Anterior cingulate cortex (tissue), 58 donors: ENCODE measurements at regions not wholly inside any gene's neighbourhood (a gene's known extent, or its start where the extent isn't known, plus 50 kb on each side); places are given as distances from the start of the nearest gene placed in this dataset.

Experiments
- DNase-seq, 58 donors: peaks; one replicate each; lab custom pipeline; 2025; lab: John Stamatoyannopoulos, UW

DNA sequence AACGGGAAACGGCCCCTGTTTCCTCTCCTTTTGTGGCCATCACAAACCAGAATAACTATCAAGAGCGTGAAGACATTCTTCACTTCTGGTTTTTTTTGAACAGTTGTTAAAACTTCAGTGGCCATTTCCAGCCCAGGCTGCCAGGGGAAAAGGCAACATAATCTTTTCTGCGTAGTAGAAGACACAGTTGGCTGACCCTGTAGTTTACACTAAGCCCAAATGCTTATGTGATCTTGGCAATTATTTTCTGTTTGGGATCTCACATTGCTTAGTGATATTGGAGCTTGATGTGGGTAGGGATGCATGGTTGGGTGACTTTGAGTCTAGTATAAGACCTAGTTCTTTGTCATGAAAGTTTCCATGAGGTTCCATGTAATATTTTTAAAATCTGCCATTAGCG lies 449.4 kb upstream of the CDH4 start:
- DNase-seq = no peak

DNA sequence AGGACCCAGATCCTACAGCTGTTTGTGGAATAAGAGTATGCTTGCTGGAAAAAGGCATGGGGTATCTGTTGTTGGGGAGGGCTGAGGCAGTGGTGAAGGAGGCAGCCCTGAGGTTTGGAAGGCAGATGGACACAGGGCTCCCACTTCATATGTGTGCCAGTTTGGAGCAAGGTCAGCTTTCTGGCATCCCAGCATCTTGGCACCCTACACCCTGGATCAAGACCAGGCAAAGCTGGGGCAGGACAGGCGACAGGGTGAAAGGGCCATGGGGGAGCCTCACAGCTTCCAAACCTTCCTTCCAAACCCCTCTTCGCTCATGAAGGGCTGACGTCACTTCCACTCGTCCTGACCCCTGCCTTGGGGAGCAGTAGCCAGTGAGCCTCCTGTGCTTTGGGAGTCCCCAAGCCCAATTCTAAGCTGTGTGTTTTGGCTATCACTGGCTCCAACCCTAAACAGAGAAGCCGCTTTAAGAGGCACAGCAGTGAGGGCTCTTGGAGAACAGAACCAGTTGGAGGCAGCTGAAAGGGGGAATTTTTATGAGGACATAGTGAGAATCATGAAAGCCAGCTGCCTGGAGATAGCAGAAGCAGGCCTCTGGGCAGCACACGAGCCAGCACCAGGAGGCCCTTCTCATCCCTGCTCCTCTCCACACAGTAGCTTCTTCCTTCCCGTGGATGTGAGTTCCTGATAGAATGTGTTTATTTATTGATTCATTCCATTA lies 448.6 kb upstream of the CDH4 start:
- no peak for DNase-seq

DNA sequence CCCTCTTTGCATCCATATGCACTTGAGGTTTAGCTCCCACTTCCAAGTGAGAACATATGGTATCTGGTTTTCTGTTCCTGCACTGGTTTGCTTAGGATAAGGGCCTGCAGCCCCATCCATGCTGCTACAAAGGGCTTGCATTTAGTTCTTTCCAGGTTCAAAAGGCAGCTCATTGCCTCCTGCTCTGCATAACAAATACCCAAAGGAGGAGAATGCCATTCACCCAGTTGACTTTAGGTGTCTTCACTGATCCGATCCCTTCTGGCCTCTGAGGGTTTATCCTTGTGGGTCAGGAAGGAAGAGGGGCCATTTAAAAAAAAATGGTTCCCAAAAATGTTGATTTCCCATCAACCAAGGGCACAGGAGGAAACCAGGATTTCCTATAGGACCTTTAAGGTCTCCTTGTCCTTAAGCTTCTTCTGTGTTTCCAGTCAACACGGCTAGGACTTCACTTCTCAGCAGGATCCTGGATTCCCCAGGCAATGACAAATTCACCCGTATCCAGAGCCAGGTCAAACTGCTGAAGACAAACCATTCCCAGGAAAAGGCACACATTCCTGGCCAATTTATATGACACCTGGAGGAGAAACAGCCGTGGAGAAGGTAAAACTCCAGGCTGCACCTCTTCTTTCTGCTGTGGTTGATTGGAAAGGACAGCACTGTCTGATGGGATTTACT lies 447.7 kb upstream of the CDH4 start:
- no peak for DNase-seq

DNA sequence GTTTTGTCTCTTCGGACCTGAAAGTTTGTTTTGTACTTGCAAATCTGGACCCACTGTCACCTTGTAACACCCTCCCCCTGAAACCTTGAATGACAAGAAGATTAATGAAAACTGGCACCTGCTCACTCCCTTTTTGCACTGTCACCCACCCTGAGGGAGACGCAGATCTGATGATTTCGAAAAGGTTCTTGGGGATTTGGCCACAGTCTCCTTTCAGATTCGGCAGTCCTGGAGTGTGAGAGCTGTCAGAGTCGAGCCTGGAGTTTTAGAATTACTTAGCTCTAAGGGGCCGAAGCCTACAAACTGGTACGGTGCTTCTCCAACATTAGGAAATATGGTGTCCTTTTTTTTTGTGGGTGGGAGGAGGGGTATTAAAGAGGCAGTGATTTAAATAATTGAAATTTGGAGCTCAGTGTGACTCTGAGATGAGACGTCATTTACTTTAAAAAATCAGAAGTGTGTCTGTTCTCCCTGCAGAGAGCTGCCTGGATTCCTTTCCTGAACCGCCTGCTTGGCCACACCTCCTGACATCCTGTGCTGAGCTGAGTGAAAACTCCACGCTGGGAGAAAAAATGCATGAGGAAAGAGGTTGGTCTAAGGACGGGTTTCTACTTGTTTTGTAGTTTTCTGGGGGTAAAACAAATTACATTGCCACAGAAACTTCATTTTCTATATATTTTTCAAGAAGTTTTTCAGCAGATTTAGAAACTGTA lies 447.0 kb upstream of the CDH4 start:
- DNase-seq = no peak

DNA sequence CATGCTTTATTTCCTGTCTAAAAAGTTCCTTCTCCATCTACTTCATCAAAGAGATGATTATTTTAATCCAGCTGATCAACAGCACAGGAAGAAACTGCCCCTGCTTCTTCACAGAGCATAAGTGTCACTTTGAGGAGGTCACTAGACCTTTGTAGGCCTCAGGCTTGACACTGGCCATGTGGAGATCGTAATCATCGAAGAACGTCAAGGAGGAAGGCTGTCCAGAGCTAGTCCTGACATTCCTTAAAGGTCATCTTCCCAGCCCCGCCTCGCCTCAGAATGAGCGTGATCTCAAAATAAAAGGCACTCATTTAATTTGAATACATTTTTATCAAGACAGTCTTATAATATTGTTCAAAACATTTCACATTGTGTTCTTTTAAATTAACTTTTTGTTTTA lies 445.7 kb upstream of the CDH4 start:
- DNase-seq = no peak

DNA sequence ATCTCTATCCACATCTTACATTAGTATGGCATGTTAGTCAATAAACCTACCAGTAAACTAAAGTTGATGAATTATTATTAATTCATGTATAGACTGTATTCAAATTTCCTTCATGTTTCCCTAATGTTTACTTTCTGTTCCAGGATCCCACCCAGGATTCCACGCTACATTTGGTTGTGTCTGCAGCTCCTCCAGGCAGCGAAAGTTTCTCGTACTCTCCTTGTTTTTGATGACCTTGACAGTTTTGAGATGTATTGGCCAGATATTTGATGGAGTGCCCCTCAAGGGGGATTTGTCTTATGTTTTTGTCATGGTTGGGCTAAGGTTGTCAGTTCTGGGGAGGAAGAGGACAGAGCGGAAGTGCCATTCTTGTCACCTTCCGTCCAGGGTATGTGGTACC lies 445.2 kb upstream of the CDH4 start:
- no peak for DNase-seq

DNA sequence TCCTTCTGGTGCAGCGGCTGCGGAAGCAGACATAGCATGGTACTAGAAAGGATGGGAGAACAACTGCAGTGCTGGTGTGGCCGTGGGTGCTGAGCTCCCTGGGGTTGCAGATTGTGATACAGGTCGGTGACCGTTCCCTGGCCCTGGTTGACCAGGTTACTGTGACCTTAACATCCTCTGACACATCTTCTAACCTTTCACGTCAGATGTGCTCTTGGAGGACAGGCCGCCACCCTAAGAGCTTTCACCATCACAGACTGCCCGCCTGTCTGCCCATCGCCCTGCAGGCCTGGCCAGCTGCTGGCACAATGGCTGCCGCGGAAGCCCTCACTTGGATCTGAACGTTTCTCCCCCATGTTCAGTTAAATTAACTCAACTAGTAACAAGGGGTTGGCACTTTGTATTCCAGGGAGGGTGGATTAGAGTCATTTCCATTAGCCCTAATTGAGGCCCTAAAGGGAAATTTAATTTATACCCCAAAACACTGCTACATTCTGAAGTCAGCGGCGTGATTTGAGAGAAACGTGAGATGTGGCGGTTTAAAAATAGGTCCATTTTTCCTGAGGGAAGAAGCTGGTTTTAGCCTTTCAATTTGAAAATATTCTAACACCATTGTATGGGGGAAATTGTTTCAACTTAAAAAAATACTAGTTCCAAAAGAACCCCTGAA lies 443.9 kb upstream of the CDH4 start:
- DNase-seq = no peak

DNA sequence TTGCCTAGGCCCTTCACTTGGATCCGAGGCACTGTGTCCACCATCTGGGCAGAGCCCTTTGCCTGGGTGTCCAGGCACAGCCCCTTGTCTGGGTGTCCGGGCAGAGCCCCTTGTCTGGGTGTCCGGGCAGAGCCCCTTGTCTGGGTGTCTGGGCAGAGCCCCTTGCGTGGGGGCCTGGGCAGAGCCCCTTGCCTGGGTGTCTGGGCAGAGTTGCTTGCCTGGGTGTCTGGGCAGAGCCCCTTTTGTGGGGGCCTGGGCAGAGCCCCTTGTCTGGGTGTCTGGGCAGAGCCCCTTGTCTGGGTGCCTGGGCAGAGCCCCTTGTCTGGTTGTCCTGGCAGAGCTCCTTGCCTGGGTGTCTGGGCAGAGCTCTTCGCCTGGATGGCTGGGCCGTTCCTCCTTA lies 443.4 kb upstream of the CDH4 start:
- no peak for DNase-seq

DNA sequence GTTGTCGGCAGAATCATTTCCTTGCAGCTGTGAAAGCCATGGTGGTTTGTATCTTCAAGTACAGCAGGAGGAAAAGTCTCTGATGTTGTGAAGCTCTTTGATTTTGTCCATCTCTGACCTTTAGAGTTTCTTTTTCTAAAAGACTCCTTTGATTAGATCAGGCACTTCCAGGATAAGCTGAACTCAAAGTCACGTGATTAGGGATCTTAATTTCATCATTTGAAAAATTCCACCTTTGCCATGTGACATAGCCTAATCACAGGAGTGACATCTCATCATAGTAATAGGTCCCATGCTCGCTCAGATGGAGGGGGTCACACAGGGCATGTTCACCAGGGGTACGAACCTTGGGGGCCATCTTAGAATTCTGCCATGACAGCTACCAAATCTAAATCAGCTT lies 441.5 kb upstream of the CDH4 start:
- no peak for DNase-seq

DNA sequence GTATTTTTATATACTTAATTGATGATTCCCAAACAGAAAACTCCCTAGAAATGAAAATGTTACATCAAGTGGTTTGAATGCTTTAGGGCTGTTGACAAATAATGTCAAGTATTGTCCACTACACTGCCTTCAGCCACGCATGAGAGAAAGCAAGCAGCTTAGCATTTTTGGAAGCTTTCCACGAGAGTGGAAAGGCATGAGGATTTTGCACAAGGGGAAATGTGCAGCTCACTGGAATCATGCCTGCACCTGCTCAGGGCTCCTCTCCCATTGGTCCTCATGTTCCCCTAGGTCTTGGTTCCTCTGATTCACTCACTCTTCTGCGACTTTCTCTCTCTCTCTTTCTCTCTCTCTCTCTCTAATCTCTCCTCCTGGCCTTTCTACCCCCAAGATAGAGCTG lies 439.5 kb upstream of the CDH4 start:
- DNase-seq = no peak

DNA sequence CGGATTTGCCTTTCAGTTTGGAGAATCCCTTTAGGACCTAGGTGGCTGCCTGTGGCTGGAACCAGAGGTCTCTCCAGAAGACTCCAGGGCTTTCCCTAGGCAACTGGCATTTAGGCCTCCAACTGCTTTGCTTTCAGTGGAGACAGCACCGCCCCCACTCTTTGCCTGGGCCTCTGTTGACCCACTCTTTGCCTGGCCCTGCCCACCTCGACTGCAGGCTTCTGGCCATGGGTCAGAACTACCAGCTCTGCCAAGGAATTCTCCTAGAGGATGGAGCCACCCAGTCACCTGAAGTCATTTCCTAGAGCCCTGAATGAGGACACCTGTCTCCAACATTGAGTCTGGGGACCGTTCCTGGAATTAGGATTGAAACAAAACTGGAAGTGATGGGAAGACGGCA lies 439.0 kb upstream of the CDH4 start:
- no peak for DNase-seq

DNA sequence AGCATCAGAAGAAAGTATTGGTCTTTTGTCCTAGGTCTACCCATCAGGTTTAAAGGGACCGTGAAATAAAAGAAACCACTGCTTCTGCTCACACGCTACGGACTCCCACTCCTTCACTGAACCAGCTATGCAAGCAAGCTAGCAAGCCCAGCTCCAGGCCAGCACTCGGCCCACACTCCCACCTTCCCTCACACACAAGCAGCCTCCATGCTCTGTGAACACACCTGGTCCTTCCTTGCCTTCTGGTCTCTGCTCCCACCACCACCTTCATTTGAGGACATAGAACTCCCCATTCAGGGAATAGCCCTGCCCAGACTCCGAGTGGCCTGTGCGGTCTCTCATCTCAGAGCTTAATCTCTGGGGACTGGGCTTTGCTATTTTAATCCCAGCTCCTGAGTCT lies 436.4 kb upstream of the CDH4 start:
- DNase-seq = no peak

DNA sequence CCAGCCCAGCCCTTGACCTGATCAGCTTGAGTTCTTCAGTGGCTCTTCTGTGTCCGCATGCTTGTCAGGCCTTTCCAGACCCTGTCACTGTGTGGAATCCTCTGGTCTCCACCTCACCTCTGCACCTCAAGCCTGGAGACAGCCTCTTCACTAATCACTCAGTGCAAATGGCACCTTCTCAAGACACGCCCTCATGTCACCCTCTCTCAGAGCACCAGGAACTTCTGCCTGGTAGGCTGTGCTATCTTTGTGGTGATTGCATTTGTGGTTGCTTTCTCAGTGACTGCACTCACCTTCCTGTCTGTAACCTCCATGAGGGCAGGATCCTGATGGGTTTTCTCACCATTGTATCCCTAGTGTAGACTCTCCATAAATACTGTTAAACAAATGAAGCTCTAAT lies 435.2 kb upstream of the CDH4 start:
- DNase-seq = no peak

DNA sequence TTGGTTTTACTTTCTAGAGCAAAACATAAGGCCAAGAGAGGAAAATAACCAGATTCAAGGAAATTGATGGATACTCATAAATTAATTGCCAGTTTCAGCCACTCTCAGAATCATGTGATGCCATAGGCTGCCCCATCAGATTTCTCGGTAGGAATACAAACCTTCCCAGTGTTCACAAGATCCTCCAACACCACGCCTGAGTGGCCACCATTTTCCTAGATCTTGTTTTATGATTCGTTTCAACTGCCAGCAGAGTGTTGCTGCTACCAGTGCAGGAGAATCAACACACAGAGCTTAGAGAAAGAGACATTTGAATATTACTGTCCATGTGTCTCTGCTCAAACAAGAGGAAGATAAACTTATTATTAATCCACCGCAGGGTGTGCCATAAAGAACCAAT lies 434.2 kb upstream of the CDH4 start:
- no peak for DNase-seq

DNA sequence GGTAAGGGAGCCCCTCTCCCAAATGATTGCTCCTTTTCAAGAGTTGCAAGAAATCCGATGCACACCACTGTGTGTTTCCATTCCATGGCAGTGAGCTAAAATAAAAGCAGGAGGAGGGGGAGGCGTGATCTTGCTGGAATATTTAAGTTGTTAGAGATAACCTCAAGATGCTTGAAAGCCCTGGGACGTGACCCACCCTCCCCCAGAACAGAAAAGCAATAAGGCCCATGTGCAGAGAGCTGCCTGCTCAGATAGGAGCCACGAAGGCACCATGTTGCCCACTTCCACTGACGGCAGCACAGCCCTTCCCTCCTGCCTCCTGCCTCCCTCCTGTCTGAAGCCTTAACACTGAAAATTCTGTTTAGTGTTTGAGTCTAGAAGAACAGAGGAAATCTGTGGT lies 432.6 kb upstream of the CDH4 start:
- DNase-seq = no peak

DNA sequence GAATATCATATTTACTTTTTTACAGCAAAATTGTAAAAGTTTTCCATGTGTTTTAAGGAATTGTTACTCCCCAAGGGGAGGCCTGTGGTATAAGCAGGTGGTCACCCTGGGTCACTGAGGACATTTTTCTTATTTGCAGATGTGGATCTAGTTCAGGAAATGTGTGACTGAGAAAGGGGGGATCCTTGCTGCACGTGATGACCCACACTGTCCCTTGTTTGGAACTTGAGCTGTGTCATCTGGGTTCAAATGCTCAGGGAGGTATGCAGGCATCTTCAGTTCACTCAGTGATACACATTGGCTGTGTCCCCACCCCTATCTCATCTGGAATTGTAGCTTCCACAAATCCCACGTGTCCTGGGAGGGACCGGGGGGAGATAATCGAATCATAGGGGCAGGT lies 431.9 kb upstream of the CDH4 start:
- no peak for DNase-seq

DNA sequence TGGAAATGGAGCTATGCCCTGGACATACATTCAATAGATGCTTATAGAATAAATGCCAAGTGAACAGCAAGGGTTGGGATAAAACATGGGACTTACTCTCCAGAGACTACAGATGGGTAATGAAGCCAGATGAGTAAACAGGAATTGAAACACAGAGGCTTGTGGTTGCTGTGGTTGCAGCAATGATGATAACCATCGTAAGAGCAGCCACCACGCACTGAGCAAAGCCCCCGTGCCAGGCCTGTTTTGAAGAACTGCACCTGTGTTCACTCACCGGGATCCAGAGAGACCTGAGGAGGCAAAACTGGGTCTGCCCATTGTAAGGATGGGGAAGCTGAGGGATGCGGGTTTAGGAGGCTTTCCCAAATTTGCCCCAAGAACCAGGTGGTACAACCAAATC lies 431.1 kb upstream of the CDH4 start:
- no peak for DNase-seq

DNA sequence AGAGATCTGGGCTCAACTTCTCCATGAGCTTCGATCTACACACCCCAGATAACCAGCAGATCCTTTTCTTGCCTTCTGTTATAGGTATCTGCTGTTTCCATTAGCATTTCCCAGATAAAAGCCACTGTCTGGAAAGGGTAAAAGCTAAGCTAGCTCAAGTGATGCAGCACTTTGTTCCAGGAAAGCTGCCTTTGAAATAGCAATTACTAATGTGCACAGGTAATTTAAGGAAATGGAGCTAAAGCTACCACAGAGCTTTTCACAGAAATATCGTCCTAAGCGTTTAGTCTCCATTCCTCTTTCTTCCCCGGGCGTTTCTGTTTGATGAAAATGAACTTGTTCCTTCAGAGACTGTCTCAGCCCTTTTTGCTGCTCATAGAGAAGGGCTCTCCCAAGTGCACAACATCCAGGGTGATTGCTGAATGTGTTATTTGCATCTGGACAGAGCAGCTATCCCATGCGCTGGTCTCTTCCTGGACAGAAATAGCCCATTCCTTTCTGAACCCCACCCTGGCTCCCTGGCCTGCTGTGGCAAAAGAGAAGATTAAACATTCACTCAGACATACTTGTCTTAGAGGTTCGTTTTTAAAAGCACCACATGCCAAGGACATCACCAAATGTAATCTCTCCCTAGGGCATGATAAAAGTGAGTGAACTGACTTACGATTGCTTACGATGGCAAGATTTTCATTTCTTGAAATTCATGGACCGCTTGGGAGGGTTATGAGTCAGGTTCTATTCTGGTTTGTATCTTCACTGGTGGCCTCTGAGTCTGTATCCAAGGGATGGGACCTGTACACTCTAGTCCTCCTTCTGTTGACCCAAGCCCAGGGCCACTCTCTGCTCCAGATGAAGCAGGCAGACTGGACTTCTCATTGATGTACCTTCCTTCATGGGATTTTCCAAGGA lies 429.1 kb upstream of the CDH4 start:
- no peak for DNase-seq

DNA sequence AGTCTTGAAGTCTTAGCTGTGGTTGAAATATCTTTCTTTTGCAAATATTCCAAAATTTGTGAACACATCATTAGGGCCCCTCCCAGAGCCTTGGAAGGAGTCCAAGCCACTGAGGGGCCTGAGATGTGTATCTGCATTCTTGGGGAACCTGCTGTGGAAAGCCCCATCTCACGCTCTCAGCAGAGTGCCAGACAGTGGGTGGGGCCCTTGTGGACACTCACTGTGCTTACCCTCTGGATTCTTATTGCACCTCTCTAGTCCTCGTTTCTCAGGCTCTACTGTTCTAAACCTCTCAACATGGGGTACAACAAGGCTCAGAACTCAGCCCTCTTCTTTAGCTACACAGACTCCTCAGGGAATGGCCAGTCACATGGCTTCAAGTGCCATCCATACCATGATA lies 416.2 kb upstream of the CDH4 start:
- DNase-seq = no peak

DNA sequence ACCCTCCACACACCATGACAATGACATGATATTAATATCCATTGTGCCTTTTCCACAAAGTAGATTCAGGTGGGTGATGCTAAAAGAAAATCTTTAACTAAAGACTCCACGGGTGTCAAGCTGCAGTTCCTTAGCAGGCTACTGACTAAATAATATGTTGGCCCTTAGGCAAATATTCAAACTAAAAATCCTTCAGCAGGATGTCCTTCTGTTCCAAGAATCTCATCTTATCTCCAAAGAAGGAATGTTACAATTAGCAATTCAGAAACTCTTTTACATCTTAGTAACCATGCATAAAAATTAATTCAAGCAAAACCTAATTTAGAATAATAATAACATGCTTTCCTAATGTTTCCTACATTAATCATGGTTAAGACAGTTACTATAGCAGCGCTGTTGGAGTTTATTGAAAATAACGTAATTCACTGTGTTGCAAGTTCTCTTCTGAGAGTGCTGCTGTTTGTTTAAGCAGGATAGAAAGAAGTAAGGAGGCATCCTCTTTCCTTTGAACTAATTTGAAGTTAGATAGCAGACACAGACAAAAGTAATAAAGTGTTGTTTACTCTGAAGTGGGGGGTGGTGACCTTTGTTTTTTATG lies 414.8 kb upstream of the CDH4 start:
- DNase-seq = no peak
